ENCODE measurements at regions not wholly inside any gene's neighbourhood (a gene's known extent, or its start where the extent isn't known, plus 50 kb on each side); places are given as distances from the start of the nearest gene placed in this dataset.

DNA sequence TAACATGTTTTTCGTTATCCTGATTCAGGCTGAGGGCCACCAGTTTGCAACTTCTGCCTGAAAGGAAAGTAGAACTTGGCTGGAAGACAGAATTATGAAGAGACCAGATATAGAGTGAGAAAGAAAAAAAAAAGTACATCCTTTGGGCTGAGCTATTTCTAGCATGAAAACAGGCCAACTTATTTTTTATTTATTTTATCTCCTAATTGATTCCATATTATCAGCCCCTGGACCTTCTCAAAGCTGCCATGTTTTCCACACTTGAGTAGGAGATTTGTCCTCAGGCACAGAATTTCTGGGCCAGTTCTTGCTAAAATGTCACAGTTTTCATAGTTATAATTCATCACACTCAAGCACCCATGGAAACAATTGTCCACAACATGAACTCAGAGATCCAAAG, 586.8 kb upstream of the CNTNAP5 start:
- Histone ChIP-seq H3K4me2 (no peak overlapping the region), H3K4me3 (no peak overlapping the region), H3K9me3 (no peaks in the 10 kb centered on the region), H3K4me1 (no peaks in the 10 kb centered on the region), H3K27ac (no peak overlapping the region)
- ChIA-PET POLR2A (no interaction called here), CTCF (no interaction called here)
- TF ChIP-seq FOSB (CRISPR knock-in tag; IDR thresholded peaks at IDR 0.05): no peak
- no peak for TF ChIP-seq CBX2 (IDR thresholded peaks at IDR 0.05; ENCODE audit: borderline replicate concordance, low read depth)
- FAIRE-seq: no peak
- WGBS (ENCODE audit: missing lambda C conversion rate): 0% methylated on average over 1 of the region's 1 CpG
- no peak for DNase-seq (ENCODE audit: low read depth in 1 of 2, low spot score in 1 of 2)
- ATAC-seq: no peak

DNA sequence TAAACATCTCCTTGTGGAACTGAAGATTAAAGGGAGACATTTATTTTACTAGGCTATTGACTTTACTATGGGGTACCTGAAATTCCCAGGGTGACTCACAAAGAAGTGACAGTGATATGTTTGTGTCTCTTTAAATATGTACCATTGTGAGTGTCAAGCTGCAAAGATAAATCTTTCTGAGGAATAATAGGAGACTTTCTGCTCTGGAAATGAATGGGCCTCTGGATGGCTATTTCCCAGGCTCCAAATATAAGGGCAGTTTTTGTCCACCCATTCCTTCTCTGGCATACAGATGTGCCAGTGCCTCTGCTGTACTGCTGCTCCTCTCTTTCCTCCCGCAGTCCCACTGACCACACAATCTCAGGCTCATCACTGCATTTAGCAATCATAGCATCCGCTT, 586.4 kb upstream of the CNTNAP5 start:
- no peak for FAIRE-seq

DNA sequence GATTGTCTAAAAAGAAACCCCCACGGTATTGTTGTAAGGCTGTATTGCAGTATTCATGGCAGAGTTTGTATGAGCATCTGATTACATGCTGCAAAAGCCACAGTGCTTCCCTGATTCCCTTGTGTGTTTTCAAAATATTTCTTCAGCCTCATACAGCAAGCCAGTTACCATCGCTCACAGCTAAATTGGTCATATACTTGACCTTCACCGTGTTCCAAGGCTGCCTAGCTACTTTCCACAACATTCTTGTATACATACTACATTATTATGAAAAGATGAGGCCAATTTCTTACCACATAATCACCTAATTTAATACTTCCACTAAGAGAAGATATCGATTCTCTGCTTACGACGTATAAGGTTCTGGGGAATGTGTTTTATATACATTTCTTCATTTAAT, 576.3 kb upstream of the CNTNAP5 start:
- Histone ChIP-seq H3K4me3 (no peak overlapping the region), H3K27ac (no peak overlapping the region), H3K9me3 (no peaks in the 10 kb centered on the region), H3K4me2 (no peak overlapping the region), H3K4me1 (no peaks in the 10 kb centered on the region)
- POLR2A ChIA-PET: no interaction called here
- ATAC-seq: no peak
- no peak for FAIRE-seq
- CTCF ChIA-PET: no interaction called here
- DNase-seq (ENCODE audit: low read depth in 1 of 2, low spot score in 1 of 2): no peak
- WGBS (ENCODE audit: missing lambda C conversion rate): 11% methylated on average over 6 of the region's 6 CpGs
- no peak for TF ChIP-seq EP300 (IDR thresholded peaks at IDR 0.05)
- TF ChIP-seq JUNB (IDR thresholded peaks at IDR 0.05): no peak
- TF ChIP-seq, protein P1, sequence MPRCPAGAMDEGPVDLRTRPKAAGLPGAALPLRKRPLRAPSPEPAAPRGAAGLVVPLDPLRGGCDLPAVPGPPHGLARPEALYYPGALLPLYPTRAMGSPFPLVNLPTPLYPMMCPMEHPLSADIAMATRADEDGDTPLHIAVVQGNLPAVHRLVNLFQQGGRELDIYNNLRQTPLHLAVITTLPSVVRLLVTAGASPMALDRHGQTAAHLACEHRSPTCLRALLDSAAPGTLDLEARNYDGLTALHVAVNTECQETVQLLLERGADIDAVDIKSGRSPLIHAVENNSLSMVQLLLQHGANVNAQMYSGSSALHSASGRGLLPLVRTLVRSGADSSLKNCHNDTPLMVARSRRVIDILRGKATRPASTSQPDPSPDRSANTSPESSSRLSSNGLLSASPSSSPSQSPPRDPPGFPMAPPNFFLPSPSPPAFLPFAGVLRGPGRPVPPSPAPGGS (IDR thresholded peaks at IDR 0.05): no peak
- no peak for TF ChIP-seq HDAC2 (IDR thresholded peaks at IDR 0.05)
- TF ChIP-seq MAFK (IDR thresholded peaks at IDR 0.05; ENCODE audit: partially characterized antibody): no peak

More for the DNA sequence above, 586.4 kb upstream of the CNTNAP5 start:
- no peak overlapping the region for H3K27ac ChIP-seq
- 6% methylated on average over 2 of the region's 2 CpGs for WGBS (ENCODE audit: missing lambda C conversion rate)
- H3K4me3 ChIP-seq: no peak overlapping the region
- POLR2A ChIA-PET: no interaction called here
- no peaks in the 10 kb centered on the region for H3K4me1 ChIP-seq
- CTCF ChIA-PET: no interaction called here
- no peak for ATAC-seq
- no peak overlapping the region for H3K4me2 ChIP-seq
- TF ChIP-seq CEBPB (IDR thresholded peaks at IDR 0.05) (no peak), RARB (CRISPR knock-in tag; IDR thresholded peaks at IDR 0.05) (no peak), SREBF2 (IDR thresholded peaks at IDR 0.05) (no peak), CHD2 (IDR thresholded peaks at IDR 0.05; ENCODE audit: low read length, partially characterized antibody) (no peak), HOXA7 (CRISPR knock-in tag; IDR thresholded peaks at IDR 0.05) (no peak), MAFK (IDR thresholded peaks at IDR 0.05; ENCODE audit: partially characterized antibody) (no peak), EHF (CRISPR knock-in tag; IDR thresholded peaks at IDR 0.05) (no peak), HEYL (CRISPR knock-in tag; IDR thresholded peaks at IDR 0.05) (no peak), KDM1A (IDR thresholded peaks at IDR 0.05; ENCODE audit: low read depth) (no peak)
- TF ChIP-seq, protein P2, sequence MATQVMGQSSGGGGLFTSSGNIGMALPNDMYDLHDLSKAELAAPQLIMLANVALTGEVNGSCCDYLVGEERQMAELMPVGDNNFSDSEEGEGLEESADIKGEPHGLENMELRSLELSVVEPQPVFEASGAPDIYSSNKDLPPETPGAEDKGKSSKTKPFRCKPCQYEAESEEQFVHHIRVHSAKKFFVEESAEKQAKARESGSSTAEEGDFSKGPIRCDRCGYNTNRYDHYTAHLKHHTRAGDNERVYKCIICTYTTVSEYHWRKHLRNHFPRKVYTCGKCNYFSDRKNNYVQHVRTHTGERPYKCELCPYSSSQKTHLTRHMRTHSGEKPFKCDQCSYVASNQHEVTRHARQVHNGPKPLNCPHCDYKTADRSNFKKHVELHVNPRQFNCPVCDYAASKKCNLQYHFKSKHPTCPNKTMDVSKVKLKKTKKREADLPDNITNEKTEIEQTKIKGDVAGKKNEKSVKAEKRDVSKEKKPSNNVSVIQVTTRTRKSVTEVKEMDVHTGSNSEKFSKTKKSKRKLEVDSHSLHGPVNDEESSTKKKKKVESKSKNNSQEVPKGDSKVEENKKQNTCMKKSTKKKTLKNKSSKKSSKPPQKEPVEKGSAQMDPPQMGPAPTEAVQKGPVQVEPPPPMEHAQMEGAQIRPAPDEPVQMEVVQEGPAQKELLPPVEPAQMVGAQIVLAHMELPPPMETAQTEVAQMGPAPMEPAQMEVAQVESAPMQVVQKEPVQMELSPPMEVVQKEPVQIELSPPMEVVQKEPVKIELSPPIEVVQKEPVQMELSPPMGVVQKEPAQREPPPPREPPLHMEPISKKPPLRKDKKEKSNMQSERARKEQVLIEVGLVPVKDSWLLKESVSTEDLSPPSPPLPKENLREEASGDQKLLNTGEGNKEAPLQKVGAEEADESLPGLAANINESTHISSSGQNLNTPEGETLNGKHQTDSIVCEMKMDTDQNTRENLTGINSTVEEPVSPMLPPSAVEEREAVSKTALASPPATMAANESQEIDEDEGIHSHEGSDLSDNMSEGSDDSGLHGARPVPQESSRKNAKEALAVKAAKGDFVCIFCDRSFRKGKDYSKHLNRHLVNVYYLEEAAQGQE (IDR thresholded peaks at IDR 0.05): no peak
- TF ChIP-seq, protein P3, sequence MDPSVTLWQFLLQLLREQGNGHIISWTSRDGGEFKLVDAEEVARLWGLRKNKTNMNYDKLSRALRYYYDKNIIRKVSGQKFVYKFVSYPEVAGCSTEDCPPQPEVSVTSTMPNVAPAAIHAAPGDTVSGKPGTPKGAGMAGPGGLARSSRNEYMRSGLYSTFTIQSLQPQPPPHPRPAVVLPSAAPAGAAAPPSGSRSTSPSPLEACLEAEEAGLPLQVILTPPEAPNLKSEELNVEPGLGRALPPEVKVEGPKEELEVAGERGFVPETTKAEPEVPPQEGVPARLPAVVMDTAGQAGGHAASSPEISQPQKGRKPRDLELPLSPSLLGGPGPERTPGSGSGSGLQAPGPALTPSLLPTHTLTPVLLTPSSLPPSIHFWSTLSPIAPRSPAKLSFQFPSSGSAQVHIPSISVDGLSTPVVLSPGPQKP (IDR thresholded peaks at IDR 0.05; ENCODE audit: low read depth, low read length): no peak
- TF ChIP-seq, protein P4, sequence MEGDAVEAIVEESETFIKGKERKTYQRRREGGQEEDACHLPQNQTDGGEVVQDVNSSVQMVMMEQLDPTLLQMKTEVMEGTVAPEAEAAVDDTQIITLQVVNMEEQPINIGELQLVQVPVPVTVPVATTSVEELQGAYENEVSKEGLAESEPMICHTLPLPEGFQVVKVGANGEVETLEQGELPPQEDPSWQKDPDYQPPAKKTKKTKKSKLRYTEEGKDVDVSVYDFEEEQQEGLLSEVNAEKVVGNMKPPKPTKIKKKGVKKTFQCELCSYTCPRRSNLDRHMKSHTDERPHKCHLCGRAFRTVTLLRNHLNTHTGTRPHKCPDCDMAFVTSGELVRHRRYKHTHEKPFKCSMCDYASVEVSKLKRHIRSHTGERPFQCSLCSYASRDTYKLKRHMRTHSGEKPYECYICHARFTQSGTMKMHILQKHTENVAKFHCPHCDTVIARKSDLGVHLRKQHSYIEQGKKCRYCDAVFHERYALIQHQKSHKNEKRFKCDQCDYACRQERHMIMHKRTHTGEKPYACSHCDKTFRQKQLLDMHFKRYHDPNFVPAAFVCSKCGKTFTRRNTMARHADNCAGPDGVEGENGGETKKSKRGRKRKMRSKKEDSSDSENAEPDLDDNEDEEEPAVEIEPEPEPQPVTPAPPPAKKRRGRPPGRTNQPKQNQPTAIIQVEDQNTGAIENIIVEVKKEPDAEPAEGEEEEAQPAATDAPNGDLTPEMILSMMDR (IDR thresholded peaks at IDR 0.05): no peak
- TF ChIP-seq, protein P5, sequence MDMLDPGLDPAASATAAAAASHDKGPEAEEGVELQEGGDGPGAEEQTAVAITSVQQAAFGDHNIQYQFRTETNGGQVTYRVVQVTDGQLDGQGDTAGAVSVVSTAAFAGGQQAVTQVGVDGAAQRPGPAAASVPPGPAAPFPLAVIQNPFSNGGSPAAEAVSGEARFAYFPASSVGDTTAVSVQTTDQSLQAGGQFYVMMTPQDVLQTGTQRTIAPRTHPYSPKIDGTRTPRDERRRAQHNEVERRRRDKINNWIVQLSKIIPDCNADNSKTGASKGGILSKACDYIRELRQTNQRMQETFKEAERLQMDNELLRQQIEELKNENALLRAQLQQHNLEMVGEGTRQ (IDR thresholded peaks at IDR 0.05): no peak
- no peaks in the 10 kb centered on the region for H3K9me3 ChIP-seq
- DNase-seq (ENCODE audit: low read depth in 1 of 2, low spot score in 1 of 2): no peak
